COLO668 (cell line): ENCODE measurements at regions not wholly inside any gene's neighbourhood (a gene's known extent, or its start where the extent isn't known, plus 50 kb on each side); places are given as distances from the start of the nearest gene placed in this dataset.
"Not testable (repeated sequence)": the region's sequence is repeated elsewhere in the genome, so short reads cannot be mapped to it uniquely, and the experiment has no call there.

Experiments used
- DNase-seq: peaks from one replicate; lab custom pipeline; 2025; ENCODE audit not compliant: unreplicated experiment; lab: John Stamatoyannopoulos, UW

- DNase-seq, result no peak
Observed at GRCh38 chr2:210730672-210731071, 174.3 kb downstream of the CPS1 start.

GRCh38 chr2:210746826-210747225 is 190.4 kb downstream of the CPS1 start:
- not testable (repeated sequence) for DNase-seq

- DNase-seq, result no peak
Observed at GRCh38 chr2:210752532-210752931, 196.1 kb downstream of the CPS1 start.

- no peak for DNase-seq
Observed at GRCh38 chr2:210753386-210753785, 197.0 kb downstream of the CPS1 start.

GRCh38 chr2:210756855-210757254 is 200.5 kb downstream of the CPS1 start:
- no peak for DNase-seq

GRCh38 chr2:210762604-210763588 is 206.5 kb downstream of the CPS1 start:
- no peak for DNase-seq

GRCh38 chr2:210768329-210768910 is 212.0 kb downstream of the CPS1 start:
- DNase-seq, result no peak

- no peak for DNase-seq
Observed at GRCh38 chr2:210776756-210777155, 220.4 kb downstream of the CPS1 start.

- no peak for DNase-seq
Observed at GRCh38 chr2:210782222-210782621, 225.8 kb downstream of the CPS1 start.

- DNase-seq, result not testable (repeated sequence)
Observed at GRCh38 chr2:210787831-210788230, 231.4 kb downstream of the CPS1 start.

GRCh38 chr2:210792000-210792399 is 235.6 kb downstream of the CPS1 start:
- no peak for DNase-seq

- DNase-seq, result no peak
Observed at GRCh38 chr2:210795506-210795905, 239.1 kb downstream of the CPS1 start.

GRCh38 chr2:210798180-210798579 is 241.8 kb downstream of the CPS1 start:
- DNase-seq, result no peak

- DNase-seq, result no peak
Observed at GRCh38 chr2:210814251-210815025, 258.0 kb downstream of the CPS1 start.

GRCh38 chr2:210816769-210817168 is 260.4 kb downstream of the CPS1 start:
- DNase-seq, result no peak

GRCh38 chr2:210818473-210818872 is 262.1 kb downstream of the CPS1 start:
- DNase-seq, result no peak

GRCh38 chr2:210833403-210833802 is 277.0 kb downstream of the CPS1 start:
- no peak for DNase-seq

GRCh38 chr2:210839034-210839433 is 282.6 kb downstream of the CPS1 start:
- DNase-seq, result no peak

- no peak for DNase-seq
Observed at GRCh38 chr2:210839450-210839849, 283.1 kb downstream of the CPS1 start.

- no peak for DNase-seq
Observed at GRCh38 chr2:210842896-210843295, 286.5 kb downstream of the CPS1 start.

- DNase-seq, result no peak
Observed at GRCh38 chr2:210844016-210844415, 287.6 kb downstream of the CPS1 start.

- DNase-seq, result no peak
Observed at GRCh38 chr2:210859314-210859713, 302.9 kb downstream of the CPS1 start.
